B cell (primary cell): ENCODE measurements at regions not wholly inside any gene's neighbourhood (a gene's known extent, or its start where the extent isn't known, plus 50 kb on each side); places are given as distances from the start of the nearest gene placed in this dataset.

ENCODE experiments used
- ATAC-seq: fragments of 200-7000 bp; cut with Tn5 transposase; one replicate; pipeline ENCODE4 v1.10.0; 2021; ENCODE audit warnings: low read depth, mild to moderate bottlenecking, moderate number of reproducible peaks, moderate library complexity
- CTCF ChIA-PET: fragments of 350-600 bp; sonication (Branson Sonifier 250); formaldehyde crosslinking; loops from one replicate; lab custom pipeline; 2021; ENCODE audit warnings: antibody characterized with exemption, inconsistent platforms; lab: Charles Lee
- POLR2A ChIA-PET: fragments of 350-600 bp; sonication (Branson Sonifier 250); formaldehyde crosslinking; loops from one replicate; lab custom pipeline; 2021; ENCODE audit warnings: antibody characterized with exemption; lab: Charles Lee
- DNase-seq: peaks from one replicate; pipeline ENCODE4 v3.0.0; 2013
- H2AFZ ChIP-seq: 2 replicates; pipeline ENCODE4 v1.6.1; 2012; ENCODE audit warnings: mild to moderate bottlenecking, low read depth, low read length; ENCODE audit not compliant: insufficient read depth, poor library complexity, severe bottlenecking
- H3K27ac ChIP-seq, 2 donors: 1 replicate in 1 of 2; 2 replicates in 1 of 2; pipeline ENCODE4 v1.5.1; 2012 to 2013; ENCODE audit warnings: low read length in 2 of 2, mild to moderate bottlenecking in 2 of 2, moderate library complexity in 1 of 2
- H3K27me3 ChIP-seq, 4 experiments: fragments of 200-600 bp in 1 of 4; sonication (generic) in 1 of 4; replicated peaks in 1 of 4; 1 replicate in 2 of 4; 2 replicates in 2 of 4; pipeline versions ENCODE4 v1.6.1 to v1.7.0; 2013 to 2016; ENCODE audit warnings: low read length in 3 of 4, mild to moderate bottlenecking in 2 of 4, mixed read lengths in 1 of 4, moderate library complexity in 1 of 4; ENCODE audit not compliant: insufficient read depth in 4 of 4, control insufficient read depth in 3 of 4; ENCODE audit errors: control extremely low read depth in 1 of 4
- H3K36me3 ChIP-seq, 2 experiments: replicated peaks in 1 of 2; 1 replicate in 1 of 2; 2 replicates in 1 of 2; pipeline versions ENCODE4 v1.6.1 to v1.7.1; 2013; ENCODE audit warnings: low read length in 1 of 2; ENCODE audit not compliant: insufficient read depth in 2 of 2, control insufficient read depth in 1 of 2; ENCODE audit errors: control extremely low read depth in 1 of 2, extremely low read depth in 1 of 2
- H3K4me1 ChIP-seq, 2 donors: fragments of 200-600 bp in 1 of 2; sonication (generic) in 1 of 2; 1 replicate in 1 of 2; 2 replicates in 1 of 2; pipeline versions ENCODE4 v1.5.1 to v1.6.1; 2013 to 2017; ENCODE audit warnings: low read length in 2 of 2; ENCODE audit not compliant: control insufficient read depth in 2 of 2, insufficient read depth in 2 of 2
- H3K4me2 ChIP-seq: replicated peaks from 2 replicates; pipeline ENCODE3; 2012; ENCODE audit warnings: mild to moderate bottlenecking, low read depth, low read length; ENCODE audit not compliant: poor library complexity, severe bottlenecking
- H3K4me3 ChIP-seq, 5 experiments: fragments of 200-600 bp in 1 of 5; sonication (generic) in 1 of 5; 1 replicate in 3 of 5; 2 replicates in 2 of 5; pipeline versions ENCODE4 v1.5.1 to v1.7.0; 2011 to 2016; ENCODE audit warnings: low read length in 4 of 5, mild to moderate bottlenecking in 4 of 5, low read depth in 2 of 5, control low read depth in 1 of 5, moderate library complexity in 1 of 5; ENCODE audit not compliant: insufficient read depth in 1 of 5; ENCODE audit errors: control extremely low read depth in 1 of 5, extremely low read depth in 1 of 5
- H3K79me2 ChIP-seq: fragments of 200-600 bp; sonication (generic); one replicate; pipeline ENCODE4 v1.6.0; 2016; ENCODE audit warnings: low read length; ENCODE audit not compliant: control insufficient read depth, insufficient read depth
- H3K9ac ChIP-seq: fragments of 200-600 bp; sonication (generic); 2 replicates; pipeline ENCODE4 v1.6.1; 2017; ENCODE audit warnings: mild to moderate bottlenecking, low read length, moderate library complexity
- H3K9me3 ChIP-seq, 3 donors: one replicate each; pipeline versions ENCODE4 v1.6.1 to v1.7.1; 2013; ENCODE audit warnings: low read length in 2 of 3; ENCODE audit not compliant: control insufficient read depth in 2 of 3, insufficient read depth in 1 of 3; ENCODE audit errors: control extremely low read depth in 1 of 3
- H4K20me1 ChIP-seq: 2 replicates; pipeline ENCODE4 v1.6.0; 2012; ENCODE audit warnings: mild to moderate bottlenecking, low read length; ENCODE audit not compliant: insufficient read depth, control insufficient read depth, poor library complexity, severe bottlenecking
- H3K27ac Mint-ChIP-seq: one replicate; pipeline ENCODE4 v1.8.0; 2021; ENCODE audit warnings: mixed read lengths
- H3K27me3 Mint-ChIP-seq: one replicate; pipeline ENCODE4 v1.8.0; 2021; ENCODE audit warnings: mixed read lengths
- H3K4me1 Mint-ChIP-seq: one replicate; pipeline ENCODE4 v1.8.0; 2021; ENCODE audit warnings: mixed read lengths
- H3K4me3 Mint-ChIP-seq: one replicate; pipeline ENCODE4 v1.8.0; 2021; ENCODE audit warnings: mixed read lengths
- H3K9me3 Mint-ChIP-seq: one replicate; pipeline ENCODE4 v1.8.0; 2022; ENCODE audit warnings: mixed read lengths; ENCODE audit not compliant: insufficient read depth
- CTCF ChIP-seq: fragments of 200-600 bp; IDR thresholded peaks from one replicate; pipeline ENCODE4 v1.8.0; 2022; ENCODE audit warnings: antibody characterized with exemption, mild to moderate bottlenecking
- EZH2 ChIP-seq: IDR thresholded peaks from 2 replicates; pipeline ENCODE4 v1.6.1; 2012; ENCODE audit warnings: borderline replicate concordance, low read depth, mild to moderate bottlenecking, moderate library complexity, low read length; ENCODE audit not compliant: insufficient read depth, poor library complexity, severe bottlenecking
- WGBS: methylation state at CpG from one replicate; pipeline ENCODE4 v1.1.5; 2013; ENCODE audit warnings: missing lambda C conversion rate; ENCODE audit not compliant: insufficient coverage; 5-methylcytosine and 5-hydroxymethylcytosine counted together
- intact Hi-C: fragments of 100-400 bp; cut with micrococcal nuclease; formaldehyde crosslinking; loops from one replicate; pipeline ENCODE4 v1.10.0; 2022

GRCh38 chr16:87199379-87199778 lies 117.8 kb downstream of the C16orf95 start:
- ATAC-seq = no peak
- H3K4me2 ChIP-seq = no peak overlapping the region
- CTCF ChIA-PET = no interaction called here

GRCh38 chr16:87199901-87200300 lies 117.3 kb downstream of the C16orf95 start:
- Histone ChIP-seq H3K4me3 (no peak overlapping the region), H3K27me3 (no peaks in the 10 kb centered on the region), H3K36me3 (no peaks in the 10 kb centered on the region), H4K20me1 (no peaks in the 10 kb centered on the region), H3K27ac (no peak overlapping the region), H2AFZ (no peak overlapping the region), H3K79me2 (no peaks in the 10 kb centered on the region), H3K4me1 (no peaks in the 10 kb centered on the region), H3K4me2 (no peak overlapping the region), H3K9ac (no peak overlapping the region), H3K9me3 (peaks cover 0 to 5% (median 0%) of the 10 kb centered on the region in 3 donors)
- Mint-ChIP-seq H3K27me3 (peaks cover 15% of the 10 kb centered on the region), H3K9me3 (no peaks in the 10 kb centered on the region), H3K4me3 (no peak overlapping the region), H3K27ac (no peak overlapping the region), H3K4me1 (no peaks in the 10 kb centered on the region)
- TF ChIP-seq EZH2 (no peak), CTCF (no peak)
- CTCF ChIA-PET = no interaction called here
- POLR2A ChIA-PET = no interaction called here
- WGBS = 87% methylated on average over 6 of the region's 7 CpGs
- DNase-seq (no peak), ATAC-seq (no peak)
- intact Hi-C loops = loop anchor here (5.0 kb wide), 1 partner anchor 437 kb away; no protein-coding TSS in a partner anchor

More at GRCh38 chr16:87199379-87199778, 117.8 kb downstream of the C16orf95 start:
- H2AFZ ChIP-seq = no peak overlapping the region
- H3K4me1 Mint-ChIP-seq = no peaks in the 10 kb centered on the region
- H3K27me3 Mint-ChIP-seq = peaks cover 15% of the 10 kb centered on the region
- H3K79me2 ChIP-seq = no peaks in the 10 kb centered on the region
- no peaks in the 10 kb centered on the region for H3K27me3 ChIP-seq
- H3K36me3 ChIP-seq = no peaks in the 10 kb centered on the region
- no peak overlapping the region for H3K27ac Mint-ChIP-seq
- H3K9ac ChIP-seq = no peak overlapping the region
- H3K4me3 Mint-ChIP-seq = no peak overlapping the region
- peaks cover 0 to 5% (median 0%) of the 10 kb centered on the region in 3 donors for H3K9me3 ChIP-seq
- TF ChIP-seq EZH2 = no peak
- no peaks in the 10 kb centered on the region for H3K4me1 ChIP-seq
- WGBS = 90% methylated on average over 3 of the region's 3 CpGs
- no peaks in the 10 kb centered on the region for H4K20me1 ChIP-seq
- H3K9me3 Mint-ChIP-seq = no peaks in the 10 kb centered on the region
- intact Hi-C loops = no loop called here
- no peak for DNase-seq
- H3K27ac ChIP-seq = no peak overlapping the region
- POLR2A ChIA-PET = no interaction called here
- no peak overlapping the region for H3K4me3 ChIP-seq
